ENCODE measurements at regions not wholly inside any gene's neighbourhood (a gene's known extent, or its start where the extent isn't known, plus 50 kb on each side); places are given as distances from the start of the nearest gene placed in this dataset.
"Not testable (repeated sequence)": the region's sequence is repeated elsewhere in the genome, so short reads cannot be mapped to it uniquely, and the experiment has no call there.

DNA sequence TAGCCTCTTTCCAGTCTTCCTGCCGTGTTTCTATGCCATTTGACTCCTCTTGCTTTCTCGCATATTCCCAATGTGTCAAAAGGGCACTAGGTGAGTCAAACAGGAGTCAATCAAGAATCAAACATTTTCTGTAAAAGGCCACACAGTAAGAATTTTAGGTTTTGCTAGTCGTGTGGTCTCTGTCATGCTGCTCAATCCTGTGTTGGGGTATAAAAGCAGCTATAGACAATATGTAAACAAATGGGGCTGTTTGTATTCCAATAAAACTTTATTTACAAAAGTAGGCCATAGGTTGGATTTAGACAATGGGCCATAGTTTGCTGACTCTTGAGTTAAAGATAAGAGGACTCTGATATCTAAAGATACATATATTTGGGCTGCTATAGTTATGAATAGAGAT, 235.4 kb upstream of the BTBD3 start:
- DNase-seq (ENCODE audit: low spot score) = no peak

- DNase-seq (ENCODE audit: low spot score) = no peak
Observed at GRCh38 chr20:11686195-11686594, 231.5 kb upstream of the BTBD3 start.

DNA sequence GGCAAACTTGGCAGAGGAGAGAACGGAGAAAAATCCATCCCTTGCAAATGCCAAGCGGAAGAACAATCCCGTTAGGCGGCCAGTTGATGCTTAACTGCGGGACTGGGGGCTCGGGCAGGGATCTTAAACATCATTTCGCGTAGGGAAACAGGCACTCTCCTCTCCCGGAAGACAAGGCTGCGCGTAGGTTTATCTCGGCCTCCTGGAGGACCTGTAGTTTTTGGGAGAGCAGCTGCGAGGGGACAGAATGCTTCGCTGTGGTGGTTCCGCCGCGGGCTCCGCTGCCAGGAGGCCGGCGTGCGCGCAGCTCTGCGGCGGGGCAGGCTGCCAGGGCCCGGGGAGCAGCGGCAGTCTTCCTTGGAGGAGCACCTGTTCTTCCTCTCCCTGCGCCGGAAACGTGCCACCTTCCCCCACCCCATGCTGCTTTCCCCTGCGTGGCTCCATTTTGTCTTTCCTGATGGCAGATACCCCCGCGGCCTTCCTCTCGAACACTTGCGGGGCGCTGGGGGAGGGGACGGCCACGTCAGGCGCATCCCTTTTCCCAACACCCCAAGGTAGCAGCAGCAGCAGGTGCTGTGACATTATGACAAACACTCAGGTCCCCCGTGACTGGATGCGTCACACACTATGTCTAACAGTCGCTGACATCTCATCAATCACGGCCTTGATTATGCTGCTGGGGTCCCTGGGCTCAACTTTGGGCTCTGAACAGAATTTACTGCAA, 230.7 kb upstream of the BTBD3 start:
- DNase-seq (ENCODE audit: low spot score) = peak; percentile 67

DNA sequence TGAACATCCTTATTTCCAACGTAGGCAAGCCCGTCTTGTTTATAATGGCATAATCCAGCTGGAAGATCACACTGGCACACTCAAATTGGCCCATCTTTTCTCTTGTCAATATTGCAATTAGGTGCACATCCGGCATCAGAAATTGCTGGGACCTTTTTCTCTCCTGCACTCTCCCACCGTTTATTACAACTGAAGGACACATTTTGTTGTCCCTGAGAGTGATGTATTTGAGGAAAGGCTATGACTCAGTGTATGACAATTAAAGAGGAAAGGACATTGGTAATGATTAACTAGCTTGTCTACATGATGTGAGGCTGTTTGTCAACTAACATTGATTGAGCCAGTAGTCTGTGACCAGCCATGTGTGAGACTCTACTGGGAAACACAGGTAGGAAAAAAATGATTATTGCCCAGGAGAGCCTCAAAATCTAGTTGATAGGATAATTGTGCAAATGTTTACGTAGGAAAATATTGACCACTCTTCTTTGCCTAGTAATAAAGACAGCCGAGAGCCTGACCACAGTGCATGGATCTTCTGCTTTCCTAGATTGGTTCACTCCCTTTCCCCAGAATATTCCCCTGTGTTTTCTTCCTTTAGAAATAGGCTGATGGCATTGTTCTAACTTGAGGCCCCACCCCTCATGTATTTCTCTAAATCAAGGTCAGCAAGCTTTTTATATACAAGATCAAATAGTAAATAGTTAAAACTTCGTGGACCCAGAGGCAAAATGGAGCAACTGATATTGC, 230.0 kb upstream of the BTBD3 start:
- no peak for DNase-seq (ENCODE audit: low spot score)

- no peak for DNase-seq (ENCODE audit: low spot score)
Observed at GRCh38 chr20:11689262-11689661, 228.4 kb upstream of the BTBD3 start.

GRCh38 chr20:11691766-11692165, 225.9 kb upstream of the BTBD3 start:
- DNase-seq (ENCODE audit: low spot score) = no peak

DNA sequence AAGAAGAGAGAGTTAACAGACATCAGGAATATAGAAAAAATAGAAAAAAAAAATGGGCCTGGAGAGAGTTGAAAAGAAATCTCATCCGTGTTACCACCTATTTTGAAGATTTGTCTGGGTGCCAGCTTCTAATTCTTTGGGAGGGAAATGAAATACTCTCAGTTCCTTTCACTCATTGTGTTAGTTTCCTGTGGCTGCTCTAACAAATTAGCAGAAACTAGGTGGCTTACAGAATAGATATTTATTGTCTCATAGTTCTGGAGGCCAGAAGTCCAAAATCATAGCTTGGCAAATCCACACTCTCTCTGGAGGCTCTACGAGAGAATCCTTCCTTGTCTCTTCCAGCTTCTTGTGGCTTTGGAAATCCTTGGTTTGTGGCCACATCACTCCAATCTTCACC, 225.1 kb upstream of the BTBD3 start:
- DNase-seq (ENCODE audit: low spot score) = no peak

DNA sequence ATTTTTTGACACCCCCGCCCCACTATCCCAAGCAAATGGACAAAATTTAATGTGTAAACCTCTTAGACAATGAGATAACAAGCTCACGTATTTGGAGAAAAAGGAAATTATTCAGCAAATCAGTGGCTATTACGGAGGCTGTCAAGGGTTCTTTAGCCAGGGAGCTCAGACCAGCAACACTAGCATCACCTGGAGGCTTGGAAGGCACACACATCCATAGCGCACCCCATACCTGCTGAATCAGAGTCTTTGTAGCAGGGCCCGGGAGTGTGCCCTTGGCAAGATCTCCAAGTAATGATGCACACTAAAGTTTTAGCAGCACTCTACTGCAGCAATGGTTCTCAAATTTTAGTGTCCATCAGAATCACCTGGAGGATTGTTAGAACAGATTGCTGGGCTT, 223.2 kb upstream of the BTBD3 start:
- no peak for DNase-seq (ENCODE audit: low spot score)

GRCh38 chr20:11697055-11697454, 220.6 kb upstream of the BTBD3 start:
- DNase-seq (ENCODE audit: low spot score) = no peak

DNA sequence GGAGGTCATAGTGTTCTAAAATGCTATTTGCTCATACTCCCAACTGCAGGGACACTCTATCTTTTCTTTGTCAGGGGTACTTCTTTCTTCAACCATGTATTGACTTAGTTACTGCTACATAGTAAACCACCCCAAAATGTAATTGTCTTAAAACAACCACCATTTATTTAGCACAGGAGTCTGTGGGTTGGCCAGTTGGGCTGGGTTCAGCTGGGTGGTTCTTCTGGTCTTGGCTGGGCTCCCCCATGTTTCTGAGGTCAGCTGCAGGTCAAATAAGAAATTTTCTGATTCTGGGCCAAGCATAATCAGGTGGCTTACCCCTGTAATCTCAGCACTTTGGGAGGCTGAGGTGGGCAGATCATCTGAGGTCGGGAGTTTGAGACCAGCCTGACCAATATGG, 220.0 kb upstream of the BTBD3 start:
- DNase-seq (ENCODE audit: low spot score) = no peak

DNA sequence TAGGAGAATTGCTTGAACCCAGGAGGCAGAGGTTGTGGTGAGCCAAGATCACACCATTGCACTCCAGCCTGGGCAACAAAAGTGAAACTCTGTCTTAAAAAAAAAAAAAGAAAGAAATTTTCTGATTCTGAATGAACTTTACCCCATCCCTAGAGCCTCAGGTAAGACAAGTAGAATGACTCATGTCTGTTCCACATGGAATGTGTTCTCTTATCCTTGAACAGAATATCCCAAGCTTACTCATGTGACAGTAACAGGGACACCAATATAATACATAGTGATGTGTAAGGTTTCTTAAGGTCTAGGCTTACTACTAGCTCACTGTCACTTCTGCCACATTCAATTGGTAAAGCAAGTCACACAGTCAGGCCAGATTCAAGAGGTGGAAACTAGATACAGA, 219.6 kb upstream of the BTBD3 start:
- DNase-seq (ENCODE audit: low spot score) = no peak

- DNase-seq (ENCODE audit: low spot score) = no peak
Observed at GRCh38 chr20:11700831-11701230, 216.9 kb upstream of the BTBD3 start.

DNA sequence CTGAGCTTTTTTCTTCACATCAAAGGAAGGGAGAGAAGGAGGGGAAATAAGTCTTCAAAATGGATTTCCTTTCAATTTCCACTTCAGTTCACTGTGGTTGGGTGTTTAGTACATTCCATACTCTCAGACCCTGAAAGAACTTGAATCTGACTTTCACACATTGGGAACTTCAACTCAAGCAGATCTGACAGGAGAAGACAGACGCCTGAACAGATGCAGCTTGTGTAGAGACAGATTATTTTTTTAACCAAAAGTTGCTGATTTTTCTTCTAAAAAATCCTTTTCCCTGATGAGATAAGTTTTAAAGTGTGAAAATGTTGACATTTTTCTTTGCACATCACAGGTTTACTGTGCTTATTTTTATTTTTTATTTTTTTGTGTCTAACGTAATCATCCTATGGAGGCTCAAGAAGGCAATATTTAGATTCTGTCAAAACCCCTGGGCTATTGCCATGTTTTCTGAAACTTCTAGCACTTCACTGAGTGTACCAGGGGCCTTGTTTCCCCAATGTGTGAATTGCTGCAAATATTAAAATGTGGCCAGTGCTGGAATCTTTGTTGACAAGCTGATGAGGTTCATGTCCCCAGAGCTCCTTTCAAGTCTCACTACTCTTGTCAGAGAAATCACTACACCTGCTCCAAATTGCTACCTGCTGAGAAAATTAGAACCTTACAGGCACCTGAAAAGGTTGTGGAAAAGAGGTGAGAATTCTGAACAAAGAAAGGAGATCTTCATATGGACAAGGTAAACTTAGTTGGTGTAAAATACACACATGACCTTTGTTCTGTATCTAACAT, 214.8 kb upstream of the BTBD3 start:
- DNase-seq (ENCODE audit: low spot score) = no peak

GRCh38 chr20:11705512-11705911, 212.2 kb upstream of the BTBD3 start:
- DNase-seq (ENCODE audit: low spot score) = no peak

GRCh38 chr20:11708223-11708622, 209.5 kb upstream of the BTBD3 start:
- not testable (repeated sequence) for DNase-seq (ENCODE audit: low spot score)

GRCh38 chr20:11711214-11711613, 206.5 kb upstream of the BTBD3 start:
- DNase-seq (ENCODE audit: low spot score) = no peak

DNA sequence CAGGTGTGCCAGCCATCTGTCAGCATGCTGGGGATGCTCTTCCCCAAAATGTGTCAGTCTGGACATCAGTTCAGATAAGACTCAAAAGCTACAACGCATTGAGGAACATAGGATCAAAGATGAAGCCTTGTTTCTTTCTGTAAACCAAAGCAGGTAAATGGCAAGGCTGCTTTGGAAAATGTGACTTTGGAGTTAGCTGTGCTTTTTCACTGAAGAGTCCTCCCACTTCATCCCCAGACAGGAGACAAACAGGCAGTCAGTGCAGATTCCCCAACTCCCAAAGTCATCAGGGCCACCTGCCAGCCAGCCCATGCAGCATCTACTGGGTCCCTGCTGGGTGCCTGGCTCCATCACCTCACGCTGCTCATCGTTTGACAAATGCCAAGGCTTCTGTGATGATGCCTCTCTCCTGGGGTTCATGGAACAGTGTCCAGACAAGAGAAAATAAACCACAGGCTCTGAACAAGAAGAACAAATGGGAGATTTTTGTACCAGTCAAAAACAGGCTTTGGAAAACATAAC, 205.0 kb upstream of the BTBD3 start:
- no peak for DNase-seq (ENCODE audit: low spot score)

GRCh38 chr20:11714886-11715285, 202.8 kb upstream of the BTBD3 start:
- DNase-seq (ENCODE audit: low spot score) = no peak

DNA sequence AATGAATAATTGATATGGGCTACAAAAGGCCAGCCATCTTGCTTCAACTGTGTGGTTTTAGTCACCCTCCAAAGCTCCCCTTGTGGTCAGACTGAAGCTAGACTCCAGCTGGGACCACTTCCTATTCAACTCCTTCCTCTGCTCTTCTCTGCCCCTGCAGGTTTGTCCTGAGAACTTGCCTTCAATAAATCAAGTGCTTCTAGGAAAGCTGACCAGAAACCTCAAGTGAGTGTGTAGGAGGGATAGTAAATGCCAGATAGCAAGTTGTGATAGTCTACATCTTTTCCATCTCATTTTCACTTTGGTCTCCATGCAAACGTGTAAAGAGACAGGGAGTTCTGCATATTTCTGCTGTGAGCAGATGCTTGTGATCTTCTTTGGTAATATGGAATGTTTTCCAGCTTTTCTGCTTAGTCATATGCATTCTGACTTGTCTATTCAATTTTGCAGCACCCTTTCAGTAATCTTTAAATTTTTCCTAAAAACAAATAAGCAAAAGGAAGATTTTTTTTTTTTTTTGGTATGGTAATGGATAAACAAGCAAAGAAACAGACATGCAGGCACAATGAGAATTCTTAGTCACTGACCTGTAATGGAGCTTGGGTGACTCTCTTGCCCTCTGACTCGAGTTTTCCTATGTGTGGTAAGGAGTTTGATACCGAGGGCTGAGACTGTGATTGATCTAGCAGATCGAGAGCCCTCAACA, 201.3 kb upstream of the BTBD3 start:
- peak; percentile 76 for DNase-seq (ENCODE audit: low spot score)

GRCh38 chr20:11716945-11717248, 200.8 kb upstream of the BTBD3 start:
- no peak for DNase-seq (ENCODE audit: low spot score)

DNA sequence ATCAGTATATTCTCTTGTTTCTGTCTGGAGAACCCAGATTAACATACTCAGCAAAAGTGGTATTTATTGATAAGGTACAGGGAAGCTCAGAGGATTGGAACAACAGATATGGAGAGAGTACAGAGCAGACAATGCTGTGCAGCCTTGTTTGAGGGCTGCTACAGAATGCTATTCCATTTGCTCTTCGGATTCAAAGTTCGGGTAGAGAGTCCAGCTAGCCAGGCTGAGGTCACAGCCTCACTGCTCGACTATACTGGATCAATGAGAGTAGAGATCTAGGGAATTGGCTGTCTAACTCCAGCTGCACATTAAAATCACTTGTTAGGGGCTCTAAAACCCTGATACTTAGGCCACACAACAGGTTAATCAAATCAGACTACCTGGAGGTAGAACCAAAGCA, 200.1 kb upstream of the BTBD3 start:
- DNase-seq (ENCODE audit: low spot score) = no peak

DNA sequence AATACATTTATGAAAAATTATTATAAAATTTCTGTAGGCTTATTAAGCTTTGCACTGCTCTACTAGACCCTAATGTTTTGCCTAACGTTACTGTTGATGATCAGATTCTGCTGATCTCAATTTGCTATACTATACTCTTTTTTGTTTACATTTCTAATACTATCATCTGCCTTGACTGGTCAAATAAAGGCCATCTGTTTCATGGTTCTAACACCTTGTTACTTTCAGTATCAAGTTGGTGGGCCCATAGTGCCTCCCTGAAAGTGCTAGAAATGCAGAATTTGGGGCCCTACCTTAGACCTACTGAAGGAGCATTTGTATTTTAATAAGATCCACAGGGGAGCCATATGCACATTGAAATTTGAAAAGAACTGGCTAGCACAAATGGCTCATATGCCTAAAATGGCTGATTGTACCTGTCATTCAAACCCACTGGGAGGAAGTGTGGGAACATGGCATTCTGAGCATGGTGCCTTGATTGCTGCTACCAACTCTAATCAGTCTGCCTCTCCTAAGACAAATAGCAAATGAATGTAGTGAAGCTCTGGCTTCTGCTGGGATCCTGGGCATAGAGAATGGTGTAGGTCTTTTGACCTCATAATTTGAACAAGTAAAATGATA, 199.1 kb upstream of the BTBD3 start:
- DNase-seq (ENCODE audit: low spot score) = no peak
